B cell (primary cell): ENCODE measurements at regions not wholly inside any gene's neighbourhood (a gene's known extent, or its start where the extent isn't known, plus 50 kb on each side); places are given as distances from the start of the nearest gene placed in this dataset.

Source experiments
- ATAC-seq: fragments of 200-7000 bp; cut with Tn5 transposase; one replicate; pipeline ENCODE4 v1.10.0; 2021; ENCODE audit warnings: low read depth, mild to moderate bottlenecking, moderate number of reproducible peaks, moderate library complexity
- CTCF ChIA-PET: fragments of 350-600 bp; sonication (Branson Sonifier 250); formaldehyde crosslinking; loops from one replicate; lab custom pipeline; 2021; ENCODE audit warnings: antibody characterized with exemption, inconsistent platforms; lab: Charles Lee
- POLR2A ChIA-PET: fragments of 350-600 bp; sonication (Branson Sonifier 250); formaldehyde crosslinking; loops from one replicate; lab custom pipeline; 2021; ENCODE audit warnings: antibody characterized with exemption; lab: Charles Lee
- DNase-seq: peaks from one replicate; pipeline ENCODE4 v3.0.0; 2013
- H2AFZ ChIP-seq: 2 replicates; pipeline ENCODE4 v1.6.1; 2012; ENCODE audit warnings: mild to moderate bottlenecking, low read depth, low read length; ENCODE audit not compliant: insufficient read depth, poor library complexity, severe bottlenecking
- H3K27ac ChIP-seq, 2 donors: 1 replicate in 1 of 2; 2 replicates in 1 of 2; pipeline ENCODE4 v1.5.1; 2012 to 2013; ENCODE audit warnings: low read length in 2 of 2, mild to moderate bottlenecking in 2 of 2, moderate library complexity in 1 of 2
- H3K27me3 ChIP-seq, 4 experiments: fragments of 200-600 bp in 1 of 4; sonication (generic) in 1 of 4; replicated peaks in 1 of 4; 1 replicate in 2 of 4; 2 replicates in 2 of 4; pipeline versions ENCODE4 v1.6.1 to v1.7.0; 2013 to 2016; ENCODE audit warnings: low read length in 3 of 4, mild to moderate bottlenecking in 2 of 4, mixed read lengths in 1 of 4, moderate library complexity in 1 of 4; ENCODE audit not compliant: insufficient read depth in 4 of 4, control insufficient read depth in 3 of 4; ENCODE audit errors: control extremely low read depth in 1 of 4
- H3K36me3 ChIP-seq, 2 experiments: replicated peaks in 1 of 2; 1 replicate in 1 of 2; 2 replicates in 1 of 2; pipeline versions ENCODE4 v1.6.1 to v1.7.1; 2013; ENCODE audit warnings: low read length in 1 of 2; ENCODE audit not compliant: insufficient read depth in 2 of 2, control insufficient read depth in 1 of 2; ENCODE audit errors: control extremely low read depth in 1 of 2, extremely low read depth in 1 of 2
- H3K4me1 ChIP-seq, 2 donors: fragments of 200-600 bp in 1 of 2; sonication (generic) in 1 of 2; 1 replicate in 1 of 2; 2 replicates in 1 of 2; pipeline versions ENCODE4 v1.5.1 to v1.6.1; 2013 to 2017; ENCODE audit warnings: low read length in 2 of 2; ENCODE audit not compliant: control insufficient read depth in 2 of 2, insufficient read depth in 2 of 2
- H3K4me2 ChIP-seq: replicated peaks from 2 replicates; pipeline ENCODE3; 2012; ENCODE audit warnings: mild to moderate bottlenecking, low read depth, low read length; ENCODE audit not compliant: poor library complexity, severe bottlenecking
- H3K4me3 ChIP-seq, 5 experiments: fragments of 200-600 bp in 1 of 5; sonication (generic) in 1 of 5; 1 replicate in 3 of 5; 2 replicates in 2 of 5; pipeline versions ENCODE4 v1.5.1 to v1.7.0; 2011 to 2016; ENCODE audit warnings: low read length in 4 of 5, mild to moderate bottlenecking in 4 of 5, low read depth in 2 of 5, control low read depth in 1 of 5, moderate library complexity in 1 of 5; ENCODE audit not compliant: insufficient read depth in 1 of 5; ENCODE audit errors: control extremely low read depth in 1 of 5, extremely low read depth in 1 of 5
- H3K79me2 ChIP-seq: fragments of 200-600 bp; sonication (generic); one replicate; pipeline ENCODE4 v1.6.0; 2016; ENCODE audit warnings: low read length; ENCODE audit not compliant: control insufficient read depth, insufficient read depth
- H3K9ac ChIP-seq: fragments of 200-600 bp; sonication (generic); 2 replicates; pipeline ENCODE4 v1.6.1; 2017; ENCODE audit warnings: mild to moderate bottlenecking, low read length, moderate library complexity
- H3K9me3 ChIP-seq, 3 donors: one replicate each; pipeline versions ENCODE4 v1.6.1 to v1.7.1; 2013; ENCODE audit warnings: low read length in 2 of 3; ENCODE audit not compliant: control insufficient read depth in 2 of 3, insufficient read depth in 1 of 3; ENCODE audit errors: control extremely low read depth in 1 of 3
- H4K20me1 ChIP-seq: 2 replicates; pipeline ENCODE4 v1.6.0; 2012; ENCODE audit warnings: mild to moderate bottlenecking, low read length; ENCODE audit not compliant: insufficient read depth, control insufficient read depth, poor library complexity, severe bottlenecking
- H3K27ac Mint-ChIP-seq: one replicate; pipeline ENCODE4 v1.8.0; 2021; ENCODE audit warnings: mixed read lengths
- H3K27me3 Mint-ChIP-seq: one replicate; pipeline ENCODE4 v1.8.0; 2021; ENCODE audit warnings: mixed read lengths
- H3K4me1 Mint-ChIP-seq: one replicate; pipeline ENCODE4 v1.8.0; 2021; ENCODE audit warnings: mixed read lengths
- H3K4me3 Mint-ChIP-seq: one replicate; pipeline ENCODE4 v1.8.0; 2021; ENCODE audit warnings: mixed read lengths
- H3K9me3 Mint-ChIP-seq: one replicate; pipeline ENCODE4 v1.8.0; 2022; ENCODE audit warnings: mixed read lengths; ENCODE audit not compliant: insufficient read depth
- EZH2 ChIP-seq: IDR thresholded peaks from 2 replicates; pipeline ENCODE4 v1.6.1; 2012; ENCODE audit warnings: borderline replicate concordance, low read depth, mild to moderate bottlenecking, moderate library complexity, low read length; ENCODE audit not compliant: insufficient read depth, poor library complexity, severe bottlenecking
- WGBS: methylation state at CpG from one replicate; pipeline ENCODE4 v1.1.5; 2013; ENCODE audit warnings: missing lambda C conversion rate; ENCODE audit not compliant: insufficient coverage; 5-methylcytosine and 5-hydroxymethylcytosine counted together
- intact Hi-C: fragments of 100-400 bp; cut with micrococcal nuclease; formaldehyde crosslinking; loops from one replicate; pipeline ENCODE4 v1.10.0; 2022
- TF ChIP-seq, protein P1 (sequence below): fragments of 200-600 bp; IDR thresholded peaks from one replicate; pipeline ENCODE4 v1.8.0; 2022; ENCODE audit warnings: antibody characterized with exemption, mild to moderate bottlenecking

- ATAC-seq (no peak), DNase-seq (no peak)
- Histone ChIP-seq H3K79me2 (no peaks in the 10 kb centered on the region), H3K27ac (no peak overlapping the region), H3K36me3 (no peaks in the 10 kb centered on the region), H3K9ac (no peak overlapping the region), H3K4me2 (no peak overlapping the region), H3K4me1 (peaks cover 0 to 3% of the 10 kb centered on the region in 2 donors), H3K27me3 (peaks cover 0 to 5% (median 0%) of the 10 kb centered on the region in 4 experiments), H3K9me3 (no peaks in the 10 kb centered on the region), H4K20me1 (no peaks in the 10 kb centered on the region), H3K4me3 (no peak overlapping the region), H2AFZ (no peak overlapping the region)
- WGBS, result 92% methylated on average over 7 of the region's 8 CpGs
- ChIA-PET POLR2A (no interaction called here), CTCF (interaction anchor here (0.6 to 12.1 kb wide), 6 partner anchors 11 to 276 kb away, joined by 3 to 397 read pairs (median 4); no protein-coding TSS in a partner anchor)
- Mint-ChIP-seq H3K27ac (no peak overlapping the region), H3K27me3 (peaks cover 17% of the 10 kb centered on the region), H3K4me3 (no peak overlapping the region), H3K9me3 (no peaks in the 10 kb centered on the region), H3K4me1 (no peaks in the 10 kb centered on the region)
- intact Hi-C loops, result loop anchor here (10.0 kb wide), 1 partner anchor 432 kb away; no protein-coding TSS in a partner anchor
- TF ChIP-seq EZH2, result no peak
- TF ChIP-seq, protein P1, sequence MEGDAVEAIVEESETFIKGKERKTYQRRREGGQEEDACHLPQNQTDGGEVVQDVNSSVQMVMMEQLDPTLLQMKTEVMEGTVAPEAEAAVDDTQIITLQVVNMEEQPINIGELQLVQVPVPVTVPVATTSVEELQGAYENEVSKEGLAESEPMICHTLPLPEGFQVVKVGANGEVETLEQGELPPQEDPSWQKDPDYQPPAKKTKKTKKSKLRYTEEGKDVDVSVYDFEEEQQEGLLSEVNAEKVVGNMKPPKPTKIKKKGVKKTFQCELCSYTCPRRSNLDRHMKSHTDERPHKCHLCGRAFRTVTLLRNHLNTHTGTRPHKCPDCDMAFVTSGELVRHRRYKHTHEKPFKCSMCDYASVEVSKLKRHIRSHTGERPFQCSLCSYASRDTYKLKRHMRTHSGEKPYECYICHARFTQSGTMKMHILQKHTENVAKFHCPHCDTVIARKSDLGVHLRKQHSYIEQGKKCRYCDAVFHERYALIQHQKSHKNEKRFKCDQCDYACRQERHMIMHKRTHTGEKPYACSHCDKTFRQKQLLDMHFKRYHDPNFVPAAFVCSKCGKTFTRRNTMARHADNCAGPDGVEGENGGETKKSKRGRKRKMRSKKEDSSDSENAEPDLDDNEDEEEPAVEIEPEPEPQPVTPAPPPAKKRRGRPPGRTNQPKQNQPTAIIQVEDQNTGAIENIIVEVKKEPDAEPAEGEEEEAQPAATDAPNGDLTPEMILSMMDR, result no peak
Observed at GRCh38 chr15:79186616-79187015, 95.9 kb upstream of the ANKRD34C start.

DNA sequence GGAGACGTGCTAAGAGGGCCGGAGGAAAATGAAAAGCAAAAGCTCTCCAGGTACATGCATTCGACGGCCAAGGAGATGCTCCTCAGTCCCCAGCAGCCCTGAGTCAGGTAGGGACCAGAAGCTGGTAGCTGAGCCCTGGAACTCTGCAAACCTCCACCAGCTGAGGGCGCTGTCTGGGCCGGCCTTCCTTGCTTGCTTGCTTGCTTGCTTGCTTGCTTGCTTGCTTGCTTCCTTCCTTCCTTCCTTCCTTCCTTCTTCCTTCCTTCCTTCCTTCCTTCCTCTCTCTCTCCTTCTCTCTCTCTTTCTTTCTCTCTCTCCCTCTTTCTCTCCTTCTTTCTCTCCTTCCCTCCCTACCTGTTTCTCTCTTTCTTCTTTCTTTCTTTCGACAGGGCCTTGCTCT, 94.6 kb upstream of the RASGRF1 start:
- ATAC-seq (no peak), DNase-seq (peak; percentile 25)
- Histone ChIP-seq H3K27ac (no peak overlapping the region), H3K79me2 (no peaks in the 10 kb centered on the region), H3K4me2 (no peak overlapping the region), H3K4me3 (no peak overlapping the region), H4K20me1 (no peaks in the 10 kb centered on the region), H2AFZ (no peak overlapping the region), H3K4me1 (peaks cover 0 to 3% of the 10 kb centered on the region in 2 donors), H3K27me3 (peaks cover 0 to 5% (median 0%) of the 10 kb centered on the region in 4 experiments), H3K36me3 (no peaks in the 10 kb centered on the region), H3K9ac (no peak overlapping the region), H3K9me3 (no peaks in the 10 kb centered on the region)
- no peaks in the 10 kb centered on the region for H3K4me1 Mint-ChIP-seq
- POLR2A ChIA-PET, result no interaction called here
- intact Hi-C loops, result loop anchor here (10.0 kb wide), 1 partner anchor 430 kb away; no protein-coding TSS in a partner anchor
- peaks cover 12% of the 10 kb centered on the region for H3K27me3 Mint-ChIP-seq
- 93% methylated on average over 6 of the region's 7 CpGs for WGBS
- no peak overlapping the region for H3K4me3 Mint-ChIP-seq
- TF ChIP-seq, protein P1, result no peak
- no peak for TF ChIP-seq EZH2
- H3K9me3 Mint-ChIP-seq, result no peaks in the 10 kb centered on the region
- CTCF ChIA-PET, result interaction anchor here (0.7 to 12.1 kb wide), 38 partner anchors 8 to 669 kb away, joined by 3 to 397 read pairs (median 6); partner anchors contain the start of gene CHRNA5
- H3K27ac Mint-ChIP-seq, result no peak overlapping the region
